ENCODE measurements at regions not wholly inside any gene's neighbourhood (a gene's known extent, or its start where the extent isn't known, plus 50 kb on each side); places are given as distances from the start of the nearest gene placed in this dataset.

DNA sequence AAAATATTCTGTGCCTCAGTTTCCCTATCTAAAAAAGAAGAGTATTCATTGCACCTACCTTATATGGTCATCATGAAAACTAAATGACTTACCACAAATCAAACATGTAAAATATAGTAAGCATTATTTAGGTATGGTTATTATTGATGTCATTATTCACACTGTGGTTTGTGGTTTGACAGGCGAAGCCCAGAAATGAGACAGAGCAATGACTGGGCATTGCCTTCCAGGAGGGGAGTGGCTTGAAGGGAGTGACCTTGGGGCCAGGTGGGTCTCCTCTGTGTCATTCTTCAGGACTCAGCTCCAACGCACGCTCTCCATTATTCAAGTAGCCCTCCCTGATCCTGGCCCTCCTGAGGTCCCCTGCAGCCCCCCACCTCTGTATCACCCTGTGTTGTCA is 133.7 kb downstream of the DMRTA2 start:
- Histone ChIP-seq H3K4me3 (no peak overlapping the region), H3K27ac (no peak overlapping the region), H3K9me3 (no peaks in the 10 kb centered on the region), H3K27me3 (no peaks in the 10 kb centered on the region), H3K36me3 (no peaks in the 10 kb centered on the region), H3K4me1 (no peaks in the 10 kb centered on the region)
- TF ChIP-seq POLR2AphosphoS5 (IDR thresholded peaks at IDR 0.05; ENCODE audit: insufficient read depth in 1 of 2, low read depth in 1 of 2), result no peak
- TF ChIP-seq, protein P1, sequence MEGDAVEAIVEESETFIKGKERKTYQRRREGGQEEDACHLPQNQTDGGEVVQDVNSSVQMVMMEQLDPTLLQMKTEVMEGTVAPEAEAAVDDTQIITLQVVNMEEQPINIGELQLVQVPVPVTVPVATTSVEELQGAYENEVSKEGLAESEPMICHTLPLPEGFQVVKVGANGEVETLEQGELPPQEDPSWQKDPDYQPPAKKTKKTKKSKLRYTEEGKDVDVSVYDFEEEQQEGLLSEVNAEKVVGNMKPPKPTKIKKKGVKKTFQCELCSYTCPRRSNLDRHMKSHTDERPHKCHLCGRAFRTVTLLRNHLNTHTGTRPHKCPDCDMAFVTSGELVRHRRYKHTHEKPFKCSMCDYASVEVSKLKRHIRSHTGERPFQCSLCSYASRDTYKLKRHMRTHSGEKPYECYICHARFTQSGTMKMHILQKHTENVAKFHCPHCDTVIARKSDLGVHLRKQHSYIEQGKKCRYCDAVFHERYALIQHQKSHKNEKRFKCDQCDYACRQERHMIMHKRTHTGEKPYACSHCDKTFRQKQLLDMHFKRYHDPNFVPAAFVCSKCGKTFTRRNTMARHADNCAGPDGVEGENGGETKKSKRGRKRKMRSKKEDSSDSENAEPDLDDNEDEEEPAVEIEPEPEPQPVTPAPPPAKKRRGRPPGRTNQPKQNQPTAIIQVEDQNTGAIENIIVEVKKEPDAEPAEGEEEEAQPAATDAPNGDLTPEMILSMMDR (IDR thresholded peaks at IDR 0.05), result no peak
- TF ChIP-seq POLR2A (IDR thresholded peaks at IDR 0.05), result no peak
- intact Hi-C loops (cut with DNase I), result no loop called here
- no peak for DNase-seq (ENCODE audit: extremely low spot score in 2 of 2)

DNA sequence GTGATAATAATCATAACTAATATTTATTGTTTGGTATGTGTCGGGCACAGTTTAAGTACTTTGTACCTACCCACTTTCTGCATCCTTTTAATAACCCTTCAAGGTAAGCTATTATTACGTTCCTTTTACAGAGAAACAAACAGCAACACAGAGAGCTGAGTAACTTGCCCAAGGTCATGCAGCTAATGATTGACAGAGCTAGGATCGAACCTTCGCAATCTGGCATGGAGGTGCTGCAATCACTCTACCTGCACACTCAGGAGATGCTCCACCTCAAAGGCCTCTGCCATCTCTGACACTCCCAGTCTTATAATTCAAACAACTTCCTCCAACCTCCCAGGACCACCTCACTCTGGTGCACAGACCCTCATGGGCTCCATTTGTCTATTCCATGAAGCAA is 137.2 kb downstream of the DMRTA2 start:
- H3K27me3 ChIP-seq, result no peaks in the 10 kb centered on the region
- H3K27ac ChIP-seq, result no peak overlapping the region
- H3K9me3 ChIP-seq, result no peaks in the 10 kb centered on the region
- intact Hi-C loops (cut with DNase I), result no loop called here
- H3K4me3 ChIP-seq, result no peak overlapping the region
- no peaks in the 10 kb centered on the region for H3K4me1 ChIP-seq
- TF ChIP-seq POLR2AphosphoS5 (IDR thresholded peaks at IDR 0.05; ENCODE audit: insufficient read depth in 1 of 2, low read depth in 1 of 2) (no peak), POLR2A (IDR thresholded peaks at IDR 0.05) (no peak)
- TF ChIP-seq, protein P1 (IDR thresholded peaks at IDR 0.05), result no peak
- H3K36me3 ChIP-seq, result no peaks in the 10 kb centered on the region
- DNase-seq (ENCODE audit: extremely low spot score in 2 of 2), result no peak

DNA sequence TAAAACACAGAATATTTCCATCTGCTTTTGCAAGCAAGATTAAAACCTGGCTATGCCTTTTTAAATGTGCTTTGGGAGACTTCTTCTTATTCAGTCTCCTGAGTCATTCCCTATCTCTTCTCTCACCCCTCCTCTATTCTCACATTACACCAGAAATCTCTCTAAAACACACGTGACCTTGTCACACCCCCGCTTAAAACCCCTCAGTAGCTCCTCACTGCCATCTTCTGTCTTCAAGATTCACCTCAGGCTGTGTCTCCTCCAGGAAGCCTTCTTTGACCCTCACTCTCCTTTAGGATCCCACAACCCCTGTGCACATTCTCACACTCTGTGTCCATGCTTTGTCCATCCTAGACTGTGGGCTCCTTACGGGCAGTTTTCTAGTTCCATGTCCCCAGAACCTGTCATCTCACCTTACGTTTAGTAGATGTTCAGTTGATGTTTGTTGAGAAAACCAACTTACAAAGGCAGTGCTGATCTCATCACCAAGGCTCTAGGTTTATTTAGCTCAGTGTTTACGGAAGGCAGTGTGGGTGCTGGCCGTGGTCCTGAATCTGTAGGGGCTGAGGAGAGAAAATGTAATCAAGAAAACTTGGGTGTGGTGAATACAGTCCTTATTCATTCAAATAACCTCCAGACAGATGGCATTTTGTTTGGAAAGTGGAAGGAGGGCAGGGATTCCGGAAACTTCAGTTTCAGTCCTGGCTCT is 143.5 kb downstream of the DMRTA2 start:
- TF ChIP-seq POLR2AphosphoS5 (IDR thresholded peaks at IDR 0.05; ENCODE audit: insufficient read depth in 1 of 2, low read depth in 1 of 2), result no peak
- no peak for TF ChIP-seq POLR2A (IDR thresholded peaks at IDR 0.05)
- TF ChIP-seq, protein P1 (IDR thresholded peaks at IDR 0.05), result no peak
- Histone ChIP-seq H3K9me3 (no peaks in the 10 kb centered on the region), H3K36me3 (no peaks in the 10 kb centered on the region), H3K4me3 (no peak overlapping the region), H3K4me1 (no peaks in the 10 kb centered on the region), H3K27me3 (no peaks in the 10 kb centered on the region), H3K27ac (no peak overlapping the region)
- no peak for DNase-seq (ENCODE audit: extremely low spot score in 2 of 2)
- intact Hi-C loops (cut with DNase I), result no loop called here

DNA sequence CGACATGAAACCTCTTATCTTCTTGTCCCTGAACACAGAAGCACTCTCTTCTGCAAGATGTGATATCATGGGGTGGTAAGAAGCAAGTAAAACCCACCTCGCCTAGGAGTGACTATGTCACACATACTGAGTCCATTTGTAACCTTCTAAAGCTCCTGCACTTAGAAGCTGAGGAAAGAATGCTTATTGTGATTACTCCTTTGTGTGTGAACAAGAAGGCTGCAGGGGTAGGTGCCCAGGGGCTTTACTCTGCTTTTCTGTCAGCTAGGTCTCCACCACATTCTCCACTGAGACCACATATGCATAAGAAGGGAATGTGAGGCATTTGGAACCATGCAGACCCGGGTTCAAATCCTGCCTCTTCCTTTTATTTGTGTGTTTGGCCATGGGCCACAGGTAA is 144.3 kb downstream of the DMRTA2 start:
- Histone ChIP-seq H3K4me1 (no peaks in the 10 kb centered on the region), H3K9me3 (no peaks in the 10 kb centered on the region), H3K4me3 (no peak overlapping the region), H3K36me3 (no peaks in the 10 kb centered on the region), H3K27ac (no peak overlapping the region), H3K27me3 (no peaks in the 10 kb centered on the region)
- DNase-seq (ENCODE audit: extremely low spot score in 2 of 2), result no peak
- intact Hi-C loops (cut with DNase I), result no loop called here
- TF ChIP-seq POLR2A (IDR thresholded peaks at IDR 0.05) (no peak), POLR2AphosphoS5 (IDR thresholded peaks at IDR 0.05; ENCODE audit: insufficient read depth in 1 of 2, low read depth in 1 of 2) (no peak)
- TF ChIP-seq, protein P1 (IDR thresholded peaks at IDR 0.05), result no peak

DNA sequence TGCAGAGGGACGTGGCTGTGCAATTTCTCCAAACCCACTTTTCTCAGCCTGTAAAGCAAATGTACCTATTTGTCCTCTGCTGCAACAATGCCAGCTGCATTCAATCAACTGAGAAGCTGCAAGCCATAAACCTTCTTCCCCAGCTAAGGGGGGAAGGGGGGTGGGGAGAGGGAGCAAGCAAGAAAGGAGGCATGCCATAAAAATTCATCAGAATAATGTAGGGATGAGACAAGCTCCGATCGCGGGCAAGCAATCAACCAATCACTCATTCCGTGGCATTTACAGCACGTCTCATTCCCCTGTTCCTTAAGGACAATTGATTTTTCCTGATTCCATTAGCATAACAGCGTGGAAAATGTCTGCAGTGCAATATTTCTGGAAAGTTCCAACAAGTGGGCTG is 144.8 kb downstream of the DMRTA2 start:
- no peak overlapping the region for H3K27ac ChIP-seq
- H3K9me3 ChIP-seq, result no peaks in the 10 kb centered on the region
- H3K36me3 ChIP-seq, result no peaks in the 10 kb centered on the region
- TF ChIP-seq POLR2AphosphoS5 (IDR thresholded peaks at IDR 0.05; ENCODE audit: insufficient read depth in 1 of 2, low read depth in 1 of 2), result no peak
- DNase-seq (ENCODE audit: extremely low spot score in 2 of 2), result no peak
- intact Hi-C loops (cut with DNase I), result no loop called here
- no peaks in the 10 kb centered on the region for H3K27me3 ChIP-seq
- no peaks in the 10 kb centered on the region for H3K4me1 ChIP-seq
- no peak overlapping the region for H3K4me3 ChIP-seq

All from vagina (tissue), 2 donors.